ENCODE measurements at regions not wholly inside any gene's neighbourhood (a gene's known extent, or its start where the extent isn't known, plus 50 kb on each side); places are given as distances from the start of the nearest gene placed in this dataset.

DNA sequence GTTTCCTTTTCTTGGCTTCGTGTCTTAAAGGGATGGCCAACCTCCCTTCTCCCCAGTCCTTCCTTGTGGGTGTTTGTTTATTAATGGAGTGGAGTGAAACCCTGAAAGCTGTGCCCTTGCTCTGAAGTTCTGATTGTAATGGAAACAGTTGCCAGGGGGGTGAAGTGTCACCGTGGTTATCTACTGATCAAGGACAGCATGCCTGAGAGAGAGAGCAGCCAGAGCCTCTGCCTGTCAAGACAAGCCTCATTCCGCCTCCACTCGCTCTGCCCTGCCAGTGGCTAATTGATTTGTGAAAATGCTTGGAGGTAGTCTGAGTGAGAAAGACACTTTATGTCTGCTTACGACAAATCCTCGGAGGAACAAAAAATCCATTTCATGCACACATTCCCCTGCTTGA lies 143.7 kb upstream of the SLC30A5 start:
- no peak overlapping the region for H3K27ac ChIP-seq (ENCODE audit: low read depth, low read length)
- H3K4me3 ChIP-seq (ENCODE audit: low read depth in 1 of 2, low read length in 2 of 2): no peak overlapping the region
- no peaks in the 10 kb centered on the region for H3K9me3 ChIP-seq (ENCODE audit: low read length)
- H3K36me3 ChIP-seq (ENCODE audit: insufficient read depth, low read length): no peaks in the 10 kb centered on the region
- H3K27me3 ChIP-seq (ENCODE audit: control insufficient read depth in 1 of 2, insufficient read depth in 2 of 2, low read length in 2 of 2): no peaks in the 10 kb centered on the region
- no peak overlapping the region for H3K9ac ChIP-seq (ENCODE audit: low read length)
- H3K4me1 ChIP-seq (ENCODE audit: insufficient read depth, low read length): no peaks in the 10 kb centered on the region

- Histone ChIP-seq H3K9ac (ENCODE audit: low read length) (no peak overlapping the region), H3K27ac (ENCODE audit: low read depth, low read length) (no peak overlapping the region), H3K36me3 (ENCODE audit: insufficient read depth, low read length) (no peaks in the 10 kb centered on the region), H3K9me3 (ENCODE audit: low read length) (no peaks in the 10 kb centered on the region), H3K27me3 (ENCODE audit: control insufficient read depth in 1 of 2, insufficient read depth in 2 of 2, low read length in 2 of 2) (no peaks in the 10 kb centered on the region), H3K4me1 (ENCODE audit: insufficient read depth, low read length) (no peaks in the 10 kb centered on the region), H3K4me3 (ENCODE audit: low read depth in 1 of 2, low read length in 2 of 2) (no peak overlapping the region)
These were observed 142.9 kb upstream of the SLC30A5 start for GRCh38 chr5:68950930-68951329.

DNA sequence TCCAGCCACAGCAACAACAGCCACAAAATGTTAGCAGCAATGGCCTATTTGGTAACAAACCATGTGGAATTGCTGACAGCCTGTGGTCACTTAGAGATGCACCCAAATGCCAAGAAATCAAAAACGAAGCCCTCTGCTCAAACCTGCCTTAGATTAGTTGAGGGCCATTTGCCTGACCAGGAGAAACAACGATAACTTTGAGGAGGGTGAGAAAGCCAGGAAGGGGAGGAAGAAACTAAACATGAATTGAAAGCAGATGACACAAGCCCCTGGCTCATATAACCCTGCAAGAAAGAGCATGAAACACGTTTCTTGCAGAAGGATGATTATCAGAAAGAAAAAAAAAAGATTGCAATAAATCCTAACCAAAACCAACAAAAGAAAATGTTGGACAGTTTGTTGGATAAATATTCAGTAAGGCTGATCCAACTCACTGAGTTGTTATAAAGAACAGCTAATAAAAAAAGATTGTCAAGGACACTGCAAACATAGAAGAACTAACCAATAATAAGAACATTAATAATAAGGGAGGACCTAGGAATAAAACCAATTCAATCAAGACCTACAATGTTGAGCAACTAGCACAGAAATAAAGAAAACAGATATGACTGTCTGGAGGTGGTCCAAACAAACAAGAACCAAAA lies 140.5 kb upstream of the SLC30A5 start:
- Histone ChIP-seq H3K36me3 (ENCODE audit: insufficient read depth, low read length) (no peaks in the 10 kb centered on the region), H3K27me3 (ENCODE audit: control insufficient read depth in 1 of 2, insufficient read depth in 2 of 2, low read length in 2 of 2) (no peaks in the 10 kb centered on the region), H3K27ac (ENCODE audit: low read depth, low read length) (no peak overlapping the region), H3K9me3 (ENCODE audit: low read length) (no peaks in the 10 kb centered on the region), H3K4me3 (ENCODE audit: low read depth in 1 of 2, low read length in 2 of 2) (no peak overlapping the region), H3K4me1 (ENCODE audit: insufficient read depth, low read length) (no peaks in the 10 kb centered on the region), H3K9ac (ENCODE audit: low read length) (no peak overlapping the region)

DNA sequence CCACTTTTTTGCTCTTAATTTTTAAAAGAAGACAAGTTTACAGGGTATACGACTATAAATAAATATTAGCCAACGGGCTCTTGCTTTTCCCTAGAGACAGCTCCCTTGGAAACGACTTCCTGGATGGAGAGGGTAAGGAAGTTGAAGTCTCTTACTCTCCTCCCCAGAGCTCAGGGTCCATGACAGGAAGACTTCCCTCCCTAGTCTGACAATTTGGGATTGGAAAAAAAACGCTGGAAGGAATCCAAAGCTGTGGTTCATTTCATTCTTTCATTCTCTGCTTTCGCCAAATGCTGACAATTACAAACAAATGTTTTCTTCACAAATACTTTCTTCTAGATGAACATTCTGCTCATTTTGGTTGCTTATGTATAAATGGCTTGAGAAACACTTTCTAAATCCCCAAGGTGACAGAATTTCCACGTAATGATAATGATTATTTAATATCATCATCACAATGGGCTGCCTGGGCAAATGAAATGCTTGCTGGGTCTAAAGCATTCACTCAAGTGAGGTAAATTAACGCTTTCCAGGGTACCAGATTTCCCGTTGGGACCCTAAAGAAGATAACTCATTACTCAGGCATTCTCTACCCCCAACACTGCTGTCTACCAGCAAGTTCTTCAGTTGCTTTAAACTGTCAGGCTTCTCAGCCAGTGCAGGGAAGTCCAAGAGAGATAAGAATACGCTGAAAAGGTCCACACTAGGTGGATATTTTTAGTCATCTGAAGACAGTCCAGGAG lies 139.8 kb upstream of the SLC30A5 start:
- no peak overlapping the region for H3K9ac ChIP-seq (ENCODE audit: low read length)
- no peaks in the 10 kb centered on the region for H3K9me3 ChIP-seq (ENCODE audit: low read length)
- no peaks in the 10 kb centered on the region for H3K27me3 ChIP-seq (ENCODE audit: control insufficient read depth in 1 of 2, insufficient read depth in 2 of 2, low read length in 2 of 2)
- no peak overlapping the region for H3K27ac ChIP-seq (ENCODE audit: low read depth, low read length)
- H3K4me1 ChIP-seq (ENCODE audit: insufficient read depth, low read length): no peaks in the 10 kb centered on the region
- H3K36me3 ChIP-seq (ENCODE audit: insufficient read depth, low read length): no peaks in the 10 kb centered on the region
- no peak overlapping the region for H3K4me3 ChIP-seq (ENCODE audit: low read depth in 1 of 2, low read length in 2 of 2)

DNA sequence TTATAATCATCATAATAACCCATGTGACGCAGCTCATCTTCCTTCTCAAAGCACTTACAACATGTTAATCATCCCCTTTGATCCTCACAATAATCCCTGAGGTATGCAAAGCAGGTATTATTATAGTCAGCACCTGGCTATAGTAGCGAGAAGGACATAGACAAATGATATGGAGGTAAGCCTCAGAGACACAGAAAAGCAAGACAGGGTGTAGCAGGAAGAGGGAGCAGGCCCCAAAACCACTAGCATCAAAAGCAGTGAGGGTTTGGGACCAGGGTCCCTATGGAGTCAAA lies 139.2 kb upstream of the SLC30A5 start:
- Histone ChIP-seq H3K9me3 (ENCODE audit: low read length) (no peaks in the 10 kb centered on the region), H3K27me3 (ENCODE audit: control insufficient read depth in 1 of 2, insufficient read depth in 2 of 2, low read length in 2 of 2) (no peaks in the 10 kb centered on the region), H3K27ac (ENCODE audit: low read depth, low read length) (no peak overlapping the region), H3K4me1 (ENCODE audit: insufficient read depth, low read length) (no peaks in the 10 kb centered on the region), H3K9ac (ENCODE audit: low read length) (no peak overlapping the region), H3K4me3 (ENCODE audit: low read depth in 1 of 2, low read length in 2 of 2) (no peak overlapping the region), H3K36me3 (ENCODE audit: insufficient read depth, low read length) (no peaks in the 10 kb centered on the region)

DNA sequence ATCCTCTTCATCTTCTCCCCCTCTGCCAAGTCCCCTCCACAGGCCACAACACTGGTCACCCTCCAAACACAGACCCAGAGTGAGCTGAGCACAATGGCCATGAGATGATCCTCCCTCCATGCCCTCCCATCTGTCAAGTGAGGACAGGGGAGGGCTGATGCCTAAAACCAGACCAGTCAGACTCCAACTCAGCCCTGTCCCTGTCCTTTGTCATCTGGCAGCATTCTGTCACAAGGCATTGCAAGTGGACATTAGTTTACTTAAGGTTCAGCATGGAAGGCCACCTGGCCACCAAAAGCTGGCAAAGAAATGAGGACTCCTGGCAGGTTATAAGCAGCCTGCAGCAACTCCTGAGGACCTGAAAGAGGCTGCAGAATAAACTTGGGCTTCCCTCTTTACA lies 136.2 kb upstream of the SLC30A5 start:
- no peak overlapping the region for H3K4me3 ChIP-seq (ENCODE audit: low read depth in 1 of 2, low read length in 2 of 2)

GRCh38 chr5:68958428-68958827 lies 135.4 kb upstream of the SLC30A5 start:
- H3K9me3 ChIP-seq (ENCODE audit: low read length): no peaks in the 10 kb centered on the region
- no peaks in the 10 kb centered on the region for H3K27me3 ChIP-seq (ENCODE audit: control insufficient read depth in 1 of 2, insufficient read depth in 2 of 2, low read length in 2 of 2)
- H3K36me3 ChIP-seq (ENCODE audit: insufficient read depth, low read length): no peaks in the 10 kb centered on the region
- no peak overlapping the region for H3K4me3 ChIP-seq (ENCODE audit: low read depth in 1 of 2, low read length in 2 of 2)
- H3K9ac ChIP-seq (ENCODE audit: low read length): no peak overlapping the region
- no peak overlapping the region for H3K27ac ChIP-seq (ENCODE audit: low read depth, low read length)
- peaks cover 3% of the 10 kb centered on the region for H3K4me1 ChIP-seq (ENCODE audit: insufficient read depth, low read length)

More for the DNA sequence above, 136.2 kb upstream of the SLC30A5 start:
- H3K4me1 ChIP-seq (ENCODE audit: insufficient read depth, low read length): peaks cover 3% of the 10 kb centered on the region
- no peaks in the 10 kb centered on the region for H3K36me3 ChIP-seq (ENCODE audit: insufficient read depth, low read length)
- H3K9me3 ChIP-seq (ENCODE audit: low read length): no peaks in the 10 kb centered on the region
- no peak overlapping the region for H3K27ac ChIP-seq (ENCODE audit: low read depth, low read length)
- H3K27me3 ChIP-seq (ENCODE audit: control insufficient read depth in 1 of 2, insufficient read depth in 2 of 2, low read length in 2 of 2): no peaks in the 10 kb centered on the region
- H3K9ac ChIP-seq (ENCODE audit: low read length): no peak overlapping the region

GRCh38 chr5:68960456-68960855 lies 133.4 kb upstream of the SLC30A5 start:
- no peaks in the 10 kb centered on the region for H3K36me3 ChIP-seq (ENCODE audit: insufficient read depth, low read length)
- no peaks in the 10 kb centered on the region for H3K9me3 ChIP-seq (ENCODE audit: low read length)
- H3K4me3 ChIP-seq (ENCODE audit: low read depth in 1 of 2, low read length in 2 of 2): no peak overlapping the region
- no peak overlapping the region for H3K27ac ChIP-seq (ENCODE audit: low read depth, low read length)
- peaks cover 3% of the 10 kb centered on the region for H3K4me1 ChIP-seq (ENCODE audit: insufficient read depth, low read length)
- H3K27me3 ChIP-seq (ENCODE audit: control insufficient read depth in 1 of 2, insufficient read depth in 2 of 2, low read length in 2 of 2): no peaks in the 10 kb centered on the region
- H3K9ac ChIP-seq (ENCODE audit: low read length): no peak overlapping the region

- H3K27me3 ChIP-seq (ENCODE audit: control insufficient read depth in 1 of 2, insufficient read depth in 2 of 2, low read length in 2 of 2): no peaks in the 10 kb centered on the region
- peaks cover 3% of the 10 kb centered on the region for H3K4me1 ChIP-seq (ENCODE audit: insufficient read depth, low read length)
- H3K27ac ChIP-seq (ENCODE audit: low read depth, low read length): no peak overlapping the region
- no peaks in the 10 kb centered on the region for H3K36me3 ChIP-seq (ENCODE audit: insufficient read depth, low read length)
- H3K9me3 ChIP-seq (ENCODE audit: low read length): no peaks in the 10 kb centered on the region
- no peak overlapping the region for H3K4me3 ChIP-seq (ENCODE audit: low read depth in 1 of 2, low read length in 2 of 2)
- no peak overlapping the region for H3K9ac ChIP-seq (ENCODE audit: low read length)
These were observed 132.9 kb upstream of the SLC30A5 start for GRCh38 chr5:68960961-68961360.

DNA sequence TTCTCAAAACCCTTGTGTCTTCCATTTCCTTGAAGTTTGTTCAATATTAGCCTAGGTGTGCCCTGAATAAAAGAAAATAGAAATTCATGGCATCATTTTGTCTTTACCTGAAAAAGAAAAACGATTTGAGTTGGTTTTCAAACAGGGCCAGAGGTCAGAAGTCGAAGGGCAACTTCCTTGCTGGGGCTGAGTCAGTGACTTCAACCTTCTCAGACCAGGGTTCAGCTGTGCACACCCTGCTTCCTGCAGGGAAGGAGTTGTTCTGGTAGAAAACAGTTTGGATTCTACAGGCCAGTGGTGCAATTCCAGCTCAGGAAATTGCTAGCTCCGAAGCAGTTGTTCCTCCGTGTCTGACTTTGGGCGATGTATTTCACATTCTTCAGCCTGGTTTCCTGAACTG lies 132.1 kb upstream of the SLC30A5 start:
- Histone ChIP-seq H3K4me3 (ENCODE audit: low read depth in 1 of 2, low read length in 2 of 2) (no peak overlapping the region), H3K9me3 (ENCODE audit: low read length) (no peaks in the 10 kb centered on the region), H3K4me1 (ENCODE audit: insufficient read depth, low read length) (peaks cover 3% of the 10 kb centered on the region), H3K9ac (ENCODE audit: low read length) (no peak overlapping the region), H3K27ac (ENCODE audit: low read depth, low read length) (no peak overlapping the region), H3K36me3 (ENCODE audit: insufficient read depth, low read length) (no peaks in the 10 kb centered on the region), H3K27me3 (ENCODE audit: control insufficient read depth in 1 of 2, insufficient read depth in 2 of 2, low read length in 2 of 2) (no peaks in the 10 kb centered on the region)

- Histone ChIP-seq H3K9ac (ENCODE audit: low read length) (peak overlapping the region; percentile 30), H3K4me3 (ENCODE audit: low read depth in 1 of 2, low read length in 2 of 2) (peak overlapping the region in 1 of 2 donors; percentile 44), H3K27me3 (ENCODE audit: control insufficient read depth in 1 of 2, insufficient read depth in 2 of 2, low read length in 2 of 2) (no peaks in the 10 kb centered on the region), H3K4me1 (ENCODE audit: insufficient read depth, low read length) (peaks cover 3% of the 10 kb centered on the region), H3K9me3 (ENCODE audit: low read length) (no peaks in the 10 kb centered on the region), H3K36me3 (ENCODE audit: insufficient read depth, low read length) (no peaks in the 10 kb centered on the region), H3K27ac (ENCODE audit: low read depth, low read length) (no peak overlapping the region)
These were observed 130.9 kb upstream of the SLC30A5 start for GRCh38 chr5:68962757-68963484.
